ENCODE measurements at regions not wholly inside any gene's neighbourhood (a gene's known extent, or its start where the extent isn't known, plus 50 kb on each side); places are given as distances from the start of the nearest gene placed in this dataset.
A peak's percentile ranks its signal among the peaks of the same experiment; 100 is the strongest.

- no peaks in the 10 kb centered on the region for H3K27me3 ChIP-seq (ENCODE audit: control insufficient read depth in 3 of 3, insufficient read depth in 3 of 3, low read length in 2 of 3)
- WGBS, 2 donors = 50 to 70% methylated on average over 5 of the region's 5 CpGs
- H3K36me3 ChIP-seq (ENCODE audit: control insufficient read depth in 4 of 4, insufficient read depth in 4 of 4, low read length in 4 of 4) = no peaks in the 10 kb centered on the region
- ATAC-seq (ENCODE audit: insufficient read depth, low FRiP score) = no peak
- DNase-seq = peak in 1 of 3 donors; percentile 35
- H3K9ac ChIP-seq (ENCODE audit: insufficient read depth in 1 of 2, low read length in 2 of 2) = no peak overlapping the region
- H3K4me3 ChIP-seq = no peak overlapping the region
- peaks cover 0 to 2% (median 0%) of the 10 kb centered on the region in 4 donors for H3K9me3 ChIP-seq (ENCODE audit: control insufficient read depth in 4 of 4, insufficient read depth in 3 of 4, low read length in 3 of 4)
- peak overlapping the region; percentile 14 to 81 for H3K27ac ChIP-seq (ENCODE audit: low read depth in 1 of 2, low read length in 1 of 2)
- TF ChIP-seq CTCF (IDR thresholded peaks at IDR 0.05; ENCODE audit: control extremely low read depth, extremely low read depth) = no peak
- peaks cover 0 to 8% (median 0%) of the 10 kb centered on the region in 5 donors for H3K4me1 ChIP-seq (ENCODE audit: control insufficient read depth in 5 of 5, insufficient read depth in 5 of 5, low read length in 5 of 5)
Measured at GRCh38 chr9:91483189-91483691, 59.6 kb upstream of the NFIL3 start.

GRCh38 chr9:91481972-91482371, 58.3 kb upstream of the NFIL3 start:
- H3K27me3 ChIP-seq (ENCODE audit: control insufficient read depth in 3 of 3, insufficient read depth in 3 of 3, low read length in 2 of 3) = no peaks in the 10 kb centered on the region
- ATAC-seq (ENCODE audit: insufficient read depth, low FRiP score) = no peak
- peak overlapping the region in 1 of 2 donors; percentile 81 for H3K27ac ChIP-seq (ENCODE audit: low read depth in 1 of 2, low read length in 1 of 2)
- H3K4me3 ChIP-seq = no peak overlapping the region
- no peaks in the 10 kb centered on the region for H3K9me3 ChIP-seq (ENCODE audit: control insufficient read depth in 4 of 4, insufficient read depth in 3 of 4, low read length in 3 of 4)
- 70 to 86% methylated on average over 5 of the region's 5 CpGs for WGBS, 2 donors
- no peaks in the 10 kb centered on the region for H3K36me3 ChIP-seq (ENCODE audit: control insufficient read depth in 4 of 4, insufficient read depth in 4 of 4, low read length in 4 of 4)
- H3K9ac ChIP-seq (ENCODE audit: insufficient read depth in 1 of 2, low read length in 2 of 2) = no peak overlapping the region
- peaks cover 0 to 5% (median 0%) of the 10 kb centered on the region in 5 donors for H3K4me1 ChIP-seq (ENCODE audit: control insufficient read depth in 5 of 5, insufficient read depth in 5 of 5, low read length in 5 of 5)
- DNase-seq = peak in 2 of 3 donors; percentile 53 to 81
- no peak for TF ChIP-seq CTCF (IDR thresholded peaks at IDR 0.05; ENCODE audit: control extremely low read depth, extremely low read depth)

GRCh38 chr9:91477106-91477505, 53.5 kb upstream of the NFIL3 start:
- WGBS, 2 donors = 51 to 60% methylated on average over 4 of the region's 4 CpGs
- Histone ChIP-seq H3K36me3 (ENCODE audit: control insufficient read depth in 4 of 4, insufficient read depth in 4 of 4, low read length in 4 of 4) (no peaks in the 10 kb centered on the region), H3K4me1 (ENCODE audit: control insufficient read depth in 5 of 5, insufficient read depth in 5 of 5, low read length in 5 of 5) (no peaks in the 10 kb centered on the region), H3K27me3 (ENCODE audit: control insufficient read depth in 3 of 3, insufficient read depth in 3 of 3, low read length in 2 of 3) (no peaks in the 10 kb centered on the region), H3K27ac (ENCODE audit: low read depth in 1 of 2, low read length in 1 of 2) (no peak overlapping the region), H3K9ac (ENCODE audit: insufficient read depth in 1 of 2, low read length in 2 of 2) (no peak overlapping the region), H3K9me3 (ENCODE audit: control insufficient read depth in 4 of 4, insufficient read depth in 3 of 4, low read length in 3 of 4) (peaks cover 0 to 9% (median 0%) of the 10 kb centered on the region in 4 donors), H3K4me3 (no peak overlapping the region)
- DNase-seq (no peak), ATAC-seq (ENCODE audit: insufficient read depth, low FRiP score) (no peak)
- TF ChIP-seq CTCF (IDR thresholded peaks at IDR 0.05; ENCODE audit: control extremely low read depth, extremely low read depth) = no peak

- no peaks in the 10 kb centered on the region for H3K4me1 ChIP-seq (ENCODE audit: control insufficient read depth in 5 of 5, insufficient read depth in 5 of 5, low read length in 5 of 5)
- H3K4me3 ChIP-seq = no peak overlapping the region
- no peak for DNase-seq
- no peak overlapping the region for H3K27ac ChIP-seq (ENCODE audit: low read depth in 1 of 2, low read length in 1 of 2)
- TF ChIP-seq CTCF (IDR thresholded peaks at IDR 0.05; ENCODE audit: control extremely low read depth, extremely low read depth) = no peak
- H3K36me3 ChIP-seq (ENCODE audit: control insufficient read depth in 4 of 4, insufficient read depth in 4 of 4, low read length in 4 of 4) = no peaks in the 10 kb centered on the region
- no peak overlapping the region for H3K9ac ChIP-seq (ENCODE audit: insufficient read depth in 1 of 2, low read length in 2 of 2)
- H3K9me3 ChIP-seq (ENCODE audit: control insufficient read depth in 4 of 4, insufficient read depth in 3 of 4, low read length in 3 of 4) = peaks cover 0 to 9% (median 0%) of the 10 kb centered on the region in 4 donors
- ATAC-seq (ENCODE audit: insufficient read depth, low FRiP score) = no peak
- no peaks in the 10 kb centered on the region for H3K27me3 ChIP-seq (ENCODE audit: control insufficient read depth in 3 of 3, insufficient read depth in 3 of 3, low read length in 2 of 3)
- WGBS, 2 donors = 29 to 61% methylated on average over 1 of the region's 1 CpG
Measured at GRCh38 chr9:91474656-91475055, 51.0 kb upstream of the NFIL3 start.

All from lung (tissue), 11 donors.